IPS DF 19.7 (cell line): ENCODE measurements at regions not wholly inside any gene's neighbourhood (a gene's known extent, or its start where the extent isn't known, plus 50 kb on each side); places are given as distances from the start of the nearest gene placed in this dataset.
A peak's percentile ranks its signal among the peaks of the same experiment; 100 is the strongest.
"Not testable (repeated sequence)": the region's sequence is repeated elsewhere in the genome, so short reads cannot be mapped to it uniquely, and the experiment has no call there.

Source experiments
- DNase-seq: peaks from one replicate; pipeline ENCODE4 v3.0.0-alpha.2; 2013; ENCODE audit warnings: low read depth, low spot score

GRCh38 chrY:7320171-7320570 lies 408.6 kb upstream of the AMELY start:
- DNase-seq: peak; percentile 20

GRCh38 chrY:7318122-7318521 lies 406.6 kb upstream of the AMELY start:
- DNase-seq: no peak

- DNase-seq: no peak
Observed at GRCh38 chrY:7317571-7317970, 406.0 kb upstream of the AMELY start.

GRCh38 chrY:7310482-7311269 lies 399.1 kb upstream of the AMELY start:
- no peak for DNase-seq

DNA sequence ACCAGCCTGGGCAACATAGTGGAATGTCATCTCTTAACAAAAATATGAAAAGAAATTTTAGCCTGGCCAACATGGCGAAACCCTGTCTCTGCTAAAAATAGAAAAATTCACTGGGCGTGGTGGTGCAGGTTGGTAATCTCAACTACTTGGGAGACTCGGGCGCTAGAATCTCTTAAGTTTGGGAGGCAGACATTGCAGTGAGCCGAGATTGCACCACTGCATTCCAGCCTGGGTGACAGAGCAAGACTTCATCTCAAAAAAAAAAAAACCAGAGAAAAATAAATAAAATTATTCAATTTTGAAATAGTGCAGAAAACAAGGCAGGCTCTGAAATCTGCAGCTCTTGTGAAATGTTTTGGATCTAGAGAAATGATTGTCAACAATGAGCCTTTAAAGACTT lies 397.3 kb upstream of the AMELY start:
- no peak for DNase-seq

DNA sequence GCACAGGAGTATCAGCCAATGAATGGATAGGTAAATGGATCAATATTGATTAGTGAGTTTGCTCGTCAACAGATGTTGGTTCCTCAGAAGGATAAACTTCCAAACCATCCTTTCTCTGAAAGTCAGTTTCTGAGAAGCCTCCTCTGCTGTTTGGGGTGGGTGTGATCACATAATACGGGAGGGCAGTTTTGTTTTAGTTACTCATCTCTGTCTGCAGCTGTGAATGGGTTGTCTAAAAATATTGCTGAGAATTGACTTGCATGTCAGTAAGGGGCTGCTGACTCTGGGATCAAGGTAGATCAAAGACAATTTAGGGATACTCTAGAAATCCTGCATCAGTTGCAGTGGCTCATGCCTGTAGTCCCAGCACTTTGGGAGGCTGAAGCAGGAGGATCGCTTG lies 390.8 kb upstream of the AMELY start:
- DNase-seq: no peak

GRCh38 chrY:7299960-7300359 lies 388.4 kb upstream of the AMELY start:
- no peak for DNase-seq

GRCh38 chrY:7292113-7292512 lies 380.6 kb upstream of the AMELY start:
- no peak for DNase-seq

DNA sequence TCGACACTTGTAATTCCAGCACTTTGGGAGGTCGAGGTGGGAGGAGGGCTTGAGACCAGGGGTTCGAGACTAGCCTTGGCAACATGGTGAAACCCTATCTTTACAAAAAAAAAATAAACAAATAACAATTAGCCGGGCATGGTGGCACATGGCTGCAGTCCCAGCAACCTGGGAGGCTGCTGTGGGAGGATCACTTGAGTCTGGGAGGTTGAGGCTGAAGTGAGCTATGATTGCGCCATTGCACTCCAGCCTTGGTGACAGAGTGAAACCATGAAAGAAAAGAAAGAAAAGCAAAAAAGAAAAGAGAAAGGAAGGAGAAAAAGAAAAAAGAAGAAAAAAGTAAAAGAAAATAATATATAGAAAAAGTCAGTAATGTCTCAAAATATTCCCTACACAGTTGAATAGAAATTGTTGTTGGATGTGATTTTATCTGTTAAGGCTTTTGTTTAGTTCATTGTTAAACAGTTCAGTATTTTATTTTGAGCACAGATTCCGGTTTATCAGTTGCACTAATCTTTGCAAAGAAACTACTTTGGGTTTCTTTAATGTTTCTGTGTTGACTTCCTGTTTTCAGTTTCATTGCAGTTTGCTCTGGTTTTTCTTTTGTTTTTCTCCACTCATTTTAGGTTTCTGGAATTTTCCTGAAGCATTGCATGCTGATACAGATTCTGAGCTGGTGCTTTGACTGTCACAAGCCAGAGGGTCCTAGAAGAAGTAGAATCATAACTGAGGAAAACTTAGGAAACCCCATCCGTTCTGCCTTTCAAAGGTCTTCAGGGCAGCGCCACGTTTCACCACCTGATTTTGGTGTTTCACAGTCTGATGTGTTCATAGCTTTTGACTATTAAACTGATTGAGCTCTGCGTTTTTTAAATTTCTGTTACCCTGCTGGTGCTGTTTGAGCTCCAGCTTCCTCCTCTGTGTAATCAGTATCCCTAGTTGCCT lies 378.6 kb upstream of the AMELY start:
- DNase-seq: no peak

DNA sequence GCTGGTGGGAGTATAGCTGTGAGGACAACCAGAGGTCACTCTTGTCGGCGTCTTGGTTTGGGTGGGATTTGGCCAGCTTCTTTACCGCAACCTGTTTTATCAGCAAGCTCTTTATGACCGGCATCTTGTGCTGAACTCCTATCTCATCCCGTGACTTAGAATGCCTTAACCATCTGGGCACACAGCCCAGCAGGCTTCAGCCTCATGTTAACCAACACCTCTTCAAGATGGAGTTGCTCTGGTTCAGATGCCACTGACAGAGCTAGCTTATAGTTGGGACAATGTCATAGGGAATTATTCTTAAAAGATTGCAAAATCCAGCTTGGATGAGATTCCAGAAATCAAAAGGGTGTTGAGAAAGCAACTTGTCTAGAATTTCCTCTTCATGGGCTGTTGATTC lies 377.1 kb upstream of the AMELY start:
- DNase-seq: no peak

- not testable (repeated sequence) for DNase-seq
Observed at GRCh38 chrY:7287963-7288362, 376.4 kb upstream of the AMELY start.

DNA sequence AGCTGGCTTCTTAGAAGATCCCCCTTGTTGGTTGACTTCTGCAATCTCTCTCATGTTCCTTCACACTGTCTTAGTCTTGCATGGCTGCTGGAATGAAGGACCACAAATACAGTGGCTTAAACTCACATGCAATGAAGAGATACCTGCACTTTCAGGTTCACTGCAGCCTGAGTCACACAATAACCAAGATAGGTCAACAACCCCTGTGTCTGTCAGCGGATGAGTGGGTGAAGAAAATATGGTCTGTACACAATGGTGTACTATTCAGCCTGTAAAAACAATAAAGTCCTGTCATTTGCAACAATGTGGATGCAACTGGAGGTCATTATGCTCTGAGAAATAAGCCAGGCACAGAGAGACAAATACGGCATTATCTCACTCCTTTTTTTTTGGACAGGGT lies 373.8 kb upstream of the AMELY start:
- DNase-seq: no peak

DNA sequence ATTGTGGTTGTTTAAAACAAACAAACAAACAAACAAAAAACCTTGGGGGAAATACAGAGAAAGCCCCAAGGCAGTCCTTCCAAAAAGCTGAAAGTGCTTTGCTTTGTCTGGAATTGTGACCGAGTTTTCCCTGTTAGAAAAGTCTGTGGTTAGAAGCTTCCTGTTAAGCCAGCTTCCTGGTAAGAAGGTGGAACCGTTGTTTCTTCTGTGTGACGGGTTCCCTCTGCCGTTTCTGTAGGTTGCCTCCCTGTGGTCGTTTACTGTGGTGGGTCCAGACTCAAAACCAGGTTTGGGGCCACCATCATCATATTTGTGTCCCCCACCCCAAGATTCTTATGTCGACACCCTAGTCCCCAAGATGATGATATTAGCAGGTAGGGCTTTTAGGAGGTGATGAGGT lies 371.4 kb upstream of the AMELY start:
- no peak for DNase-seq

GRCh38 chrY:7280151-7280740 lies 368.7 kb upstream of the AMELY start:
- DNase-seq: not testable (repeated sequence)

- no peak for DNase-seq
Observed at GRCh38 chrY:7275751-7276150, 364.2 kb upstream of the AMELY start.

DNA sequence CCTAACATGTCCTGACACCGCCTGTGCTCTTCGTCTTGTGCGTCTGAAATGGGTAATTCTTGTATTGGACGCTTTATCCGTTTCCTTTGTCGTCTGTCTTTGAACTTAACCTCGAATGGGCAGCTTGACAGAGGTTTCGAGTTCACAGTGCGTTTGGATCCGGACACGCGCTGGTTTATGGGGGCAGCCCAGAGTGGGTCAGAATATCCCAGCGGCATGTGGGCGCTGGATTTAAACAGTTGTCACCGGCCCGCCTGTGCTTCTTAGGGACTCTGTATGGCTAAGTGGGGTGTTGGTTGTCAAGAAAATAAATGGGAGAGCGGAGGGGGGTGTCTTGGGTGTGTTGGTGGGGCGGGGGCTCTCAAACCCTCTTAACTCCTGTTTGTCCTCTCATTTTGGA lies 363.5 kb upstream of the AMELY start:
- DNase-seq: no peak

DNA sequence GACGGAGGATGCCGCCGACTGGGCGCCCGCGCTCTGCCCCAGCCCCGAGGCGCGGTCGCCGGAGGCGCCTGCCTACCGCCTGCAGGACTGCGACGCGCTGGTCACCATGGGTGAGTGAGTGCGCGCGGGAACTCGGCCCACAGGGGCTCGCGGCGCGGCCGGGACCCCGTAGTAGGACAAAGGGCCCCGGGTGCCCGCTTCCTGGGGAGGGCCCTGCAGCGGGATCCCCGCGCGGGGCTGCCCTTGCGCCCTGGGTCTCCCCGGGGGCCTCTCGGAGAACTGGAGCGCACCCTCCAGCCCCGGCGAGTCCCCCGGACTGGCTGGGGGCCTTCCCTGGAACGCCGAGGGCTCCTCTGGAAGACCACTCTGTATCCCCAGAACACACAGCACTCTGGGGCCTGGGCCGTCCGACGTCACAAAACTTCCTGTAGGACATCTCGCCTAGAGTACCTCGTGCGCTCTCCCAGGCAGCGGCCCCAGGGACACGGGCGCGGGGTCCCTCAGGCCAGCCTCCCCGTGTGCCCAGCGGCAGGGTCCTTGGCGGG lies 362.9 kb upstream of the AMELY start:
- DNase-seq: no peak

- DNase-seq: no peak
Observed at GRCh38 chrY:7273587-7274203, 362.1 kb upstream of the AMELY start.

GRCh38 chrY:7272556-7273195 lies 361.1 kb upstream of the AMELY start:
- peak; percentile 23 for DNase-seq

- DNase-seq: no peak
Observed at GRCh38 chrY:7263773-7264172, 352.2 kb upstream of the AMELY start.

DNA sequence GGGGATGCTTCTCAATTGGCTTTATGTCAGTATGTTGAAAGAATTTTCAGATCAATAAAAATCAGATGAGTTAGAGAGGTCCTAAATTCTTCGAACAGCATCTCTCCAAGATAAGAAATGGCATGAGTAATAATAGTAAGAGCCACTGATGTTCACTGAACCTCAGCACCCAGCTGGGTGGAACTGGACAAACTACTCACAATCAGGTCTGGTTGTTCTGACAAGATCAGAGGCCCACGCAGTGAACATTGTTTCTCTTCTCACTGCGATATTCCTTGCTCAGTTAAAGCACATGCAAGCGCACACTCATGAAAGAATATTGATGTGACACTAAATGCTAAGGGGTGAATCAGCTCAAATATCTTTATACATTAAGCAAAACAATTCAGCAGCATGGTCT lies 351.0 kb upstream of the AMELY start:
- no peak for DNase-seq
